Keratinocyte (primary cell): ENCODE measurements at regions not wholly inside any gene's neighbourhood (a gene's known extent, or its start where the extent isn't known, plus 50 kb on each side); places are given as distances from the start of the nearest gene placed in this dataset.

Experiments used
- DNase-seq: peaks from one replicate; pipeline ENCODE4 v3.0.0-alpha.2; 2011; ENCODE audit warnings: low read depth, missing footprints, low spot score
- FAIRE-seq: peaks from 2 replicates; lab custom pipeline; 2011; peaks lifted over from hg19 to GRCh38; lab: Jason Lieb, UNC
- H2AFZ ChIP-seq: 2 replicates; pipeline ENCODE4 v1.6.0; 2012; ENCODE audit warnings: low read length, control low read depth, inconsistent platforms; ENCODE audit not compliant: control insufficient read depth
- H3K27ac ChIP-seq: 2 replicates; pipeline ENCODE4 v1.5.1; 2011; ENCODE audit warnings: low read length; ENCODE audit not compliant: control insufficient read depth, insufficient read depth
- H3K27me3 ChIP-seq: 3 replicates; pipeline ENCODE4 v1.6.0; 2011; ENCODE audit warnings: low read length; ENCODE audit not compliant: control insufficient read depth, insufficient read depth; ENCODE audit errors: extremely low read depth
- H3K36me3 ChIP-seq, 2 experiments: 2 replicates in 1 of 2; 3 replicates in 1 of 2; pipeline ENCODE4 v1.5.1; 2011; ENCODE audit warnings: low read length in 2 of 2, mild to moderate bottlenecking in 1 of 2; ENCODE audit not compliant: control insufficient read depth in 2 of 2, insufficient read depth in 2 of 2; ENCODE audit errors: extremely low read depth in 1 of 2
- H3K4me1 ChIP-seq: 3 replicates; pipeline ENCODE4 v1.5.1; 2011; ENCODE audit warnings: low read length; ENCODE audit not compliant: control insufficient read depth, insufficient read depth; ENCODE audit errors: extremely low read depth
- H3K4me2 ChIP-seq: 3 replicates; pipeline ENCODE4 v1.6.0; 2011; ENCODE audit warnings: low read depth, low read length; ENCODE audit not compliant: control insufficient read depth, insufficient read depth; ENCODE audit errors: extremely low read depth
- H3K4me3 ChIP-seq, 3 experiments: fragments of 200-600 bp in 1 of 3; sonication (generic) in 1 of 3; 2 replicates in 2 of 3; 3 replicates in 1 of 3; pipeline ENCODE4 v1.5.1; 2011 to 2016; ENCODE audit warnings: low read length in 3 of 3, mild to moderate bottlenecking in 3 of 3, control low read depth in 2 of 3, inconsistent platforms in 1 of 3, low read depth in 1 of 3, mixed read lengths in 1 of 3, mixed run types in 1 of 3, moderate library complexity in 1 of 3; ENCODE audit not compliant: control insufficient read depth in 2 of 3, insufficient read depth in 2 of 3; ENCODE audit errors: extremely low read depth in 1 of 3
- H3K79me2 ChIP-seq: 2 replicates; pipeline ENCODE4 v1.6.0; 2012; ENCODE audit warnings: low read length; ENCODE audit not compliant: control insufficient read depth, insufficient read depth
- H3K9ac ChIP-seq: 3 replicates; pipeline ENCODE4 v1.6.0; 2011; ENCODE audit warnings: low read length; ENCODE audit not compliant: control insufficient read depth, insufficient read depth; ENCODE audit errors: extremely low read depth
- H3K9me1 ChIP-seq: 3 replicates; pipeline ENCODE4 v1.6.0; 2011; ENCODE audit warnings: low read length; ENCODE audit not compliant: control insufficient read depth, insufficient read depth; ENCODE audit errors: extremely low read depth
- H3K9me3 ChIP-seq: 2 replicates; pipeline ENCODE4 v1.5.1; 2012; ENCODE audit warnings: low read depth, low read length; ENCODE audit not compliant: control insufficient read depth
- H4K20me1 ChIP-seq: 3 replicates; pipeline ENCODE4 v1.6.0; 2011; ENCODE audit warnings: low read length; ENCODE audit not compliant: control insufficient read depth, insufficient read depth; ENCODE audit errors: extremely low read depth
- CTCF ChIP-seq, 3 experiments: IDR thresholded peaks in 1 of 3; conservative IDR thresholded peaks in 1 of 3; optimal IDR thresholded peaks in 1 of 3; 2 replicates in 2 of 3; 3 replicates in 1 of 3; pipeline versions ENCODE3 to v1.5.1; 2011; ENCODE audit warnings: low read length in 3 of 3, mild to moderate bottlenecking in 3 of 3, moderate library complexity in 2 of 3, control low read depth in 1 of 3, inconsistent platforms in 1 of 3; ENCODE audit not compliant: insufficient read depth in 2 of 3; ENCODE audit errors: extremely low read depth in 1 of 3
- EZH2 ChIP-seq: IDR thresholded peaks from one replicate; pipeline ENCODE4 v1.6.1; 2012; ENCODE audit warnings: inconsistent platforms, mild to moderate bottlenecking, low read length, moderate library complexity
- dilution Hi-C: fragments of 300-500 bp; cut with MboI; formaldehyde crosslinking; loops from one replicate; pipeline ENCODE4 v1.7.0; 2020; ENCODE audit warnings: low sequenced_read_pairs; ENCODE audit not compliant: extremely low pct_ligation_motif_present

DNA sequence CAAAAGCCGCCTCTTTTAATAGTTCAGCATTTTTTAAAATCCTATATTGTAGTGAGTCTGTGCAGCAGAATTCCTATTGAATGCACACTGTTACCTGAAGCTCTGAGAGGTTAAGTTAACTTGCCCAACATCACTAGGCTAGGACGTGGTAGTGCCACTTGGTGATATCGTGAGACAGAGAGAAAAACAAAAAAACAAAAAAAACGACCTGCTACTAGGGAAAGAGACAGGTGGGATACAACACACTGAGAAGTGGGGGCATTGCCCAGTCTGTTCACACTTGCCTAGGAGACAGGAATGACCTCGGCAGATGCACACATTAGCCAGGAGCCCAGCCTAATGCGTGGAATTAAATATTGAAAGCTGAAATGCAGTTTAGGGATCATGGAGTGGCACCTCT lies 129.7 kb upstream of the CCND2 start:
- dilution Hi-C loops = no loop called here
- Histone ChIP-seq H3K36me3 (no peaks in the 10 kb centered on the region), H3K4me3 (no peak overlapping the region), H3K79me2 (no peaks in the 10 kb centered on the region), H4K20me1 (no peaks in the 10 kb centered on the region), H3K27me3 (no peaks in the 10 kb centered on the region), H3K9me1 (no peaks in the 10 kb centered on the region), H3K4me1 (peaks cover 19% of the 10 kb centered on the region), H3K9me3 (no peaks in the 10 kb centered on the region), H3K9ac (no peak overlapping the region), H3K27ac (no peak overlapping the region), H3K4me2 (no peak overlapping the region), H2AFZ (no peak overlapping the region)
- TF ChIP-seq CTCF (optimal IDR thresholded peaks at IDR 0.05 in 1 of 3, IDR thresholded peaks at IDR 0.05 in 1 of 3, conservative IDR thresholded peaks at IDR 0.05 in 1 of 3; ENCODE audit: extremely low read depth in 1 of 3, insufficient read depth in 2 of 3, low read length in 3 of 3) = peak in 2 of 3 experiments; percentile 25 to 39
- no peak for TF ChIP-seq EZH2
- FAIRE-seq (peak; percentile 36), DNase-seq (no peak)

DNA sequence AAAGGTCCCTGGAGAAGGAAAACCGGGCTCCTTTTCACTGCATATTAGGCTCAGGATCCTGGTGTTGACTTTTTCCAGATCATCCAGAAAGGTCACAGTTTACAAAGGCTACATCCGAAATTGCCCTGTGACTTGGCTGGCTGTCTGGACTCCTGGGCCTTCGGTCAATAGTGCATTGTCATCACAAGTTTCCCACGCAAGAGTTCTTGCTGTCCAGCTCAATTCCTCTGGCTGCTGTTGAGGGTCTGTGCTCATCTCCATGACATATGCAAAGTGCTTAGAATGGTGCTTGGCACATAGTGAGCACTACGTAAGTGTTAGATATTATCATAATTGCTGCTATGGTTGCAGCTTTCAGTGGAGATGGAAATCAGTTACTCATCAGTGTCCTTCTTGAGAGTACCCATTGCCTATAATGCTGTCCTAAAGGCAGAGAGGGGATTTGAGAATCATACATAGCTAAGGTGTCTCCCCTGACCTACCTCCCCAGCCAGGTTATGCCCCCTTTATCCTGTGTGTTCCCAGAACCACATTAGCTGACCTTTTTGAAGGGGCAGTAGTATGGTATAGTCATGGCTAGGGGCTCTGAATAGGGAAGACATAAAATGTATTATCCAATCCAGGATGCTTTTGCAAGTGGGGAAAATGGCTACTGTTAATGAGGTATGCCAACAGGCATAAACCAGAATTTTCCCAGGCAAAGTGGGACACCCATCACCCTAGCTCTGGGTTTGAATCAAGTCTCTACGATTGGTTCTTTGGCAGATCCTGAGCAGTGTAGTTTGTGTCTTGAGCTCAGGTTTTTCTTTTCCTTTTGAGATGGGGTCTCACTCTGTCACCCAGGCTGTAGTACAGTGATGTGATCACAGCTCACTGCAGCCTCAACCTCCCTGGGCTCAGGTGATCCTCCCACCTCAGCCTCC lies 132.0 kb upstream of the CCND2 start:
- Histone ChIP-seq H3K27ac (no peak overlapping the region), H3K9ac (no peak overlapping the region), H3K36me3 (no peaks in the 10 kb centered on the region), H3K4me3 (no peak overlapping the region), H3K79me2 (no peaks in the 10 kb centered on the region), H2AFZ (no peak overlapping the region), H3K4me1 (peaks cover 14% of the 10 kb centered on the region), H3K4me2 (no peak overlapping the region), H4K20me1 (no peaks in the 10 kb centered on the region), H3K27me3 (no peaks in the 10 kb centered on the region), H3K9me3 (no peaks in the 10 kb centered on the region), H3K9me1 (no peaks in the 10 kb centered on the region)
- peak; percentile 49 for FAIRE-seq
- TF ChIP-seq CTCF (optimal IDR thresholded peaks at IDR 0.05 in 1 of 3, IDR thresholded peaks at IDR 0.05 in 1 of 3, conservative IDR thresholded peaks at IDR 0.05 in 1 of 3; ENCODE audit: extremely low read depth in 1 of 3, insufficient read depth in 2 of 3, low read length in 3 of 3) (no peak), EZH2 (no peak)
- dilution Hi-C loops = no loop called here
- DNase-seq = no peak
